Pons (tissue), 1 donor: ENCODE measurements at regions not wholly inside any gene's neighbourhood (a gene's known extent, or its start where the extent isn't known, plus 50 kb on each side); places are given as distances from the start of the nearest gene placed in this dataset.

Experiments used
- DNase-seq: peaks from one replicate; pipeline ENCODE4 v3.0.0-alpha.2; 2016; ENCODE audit warnings: low spot score

DNA sequence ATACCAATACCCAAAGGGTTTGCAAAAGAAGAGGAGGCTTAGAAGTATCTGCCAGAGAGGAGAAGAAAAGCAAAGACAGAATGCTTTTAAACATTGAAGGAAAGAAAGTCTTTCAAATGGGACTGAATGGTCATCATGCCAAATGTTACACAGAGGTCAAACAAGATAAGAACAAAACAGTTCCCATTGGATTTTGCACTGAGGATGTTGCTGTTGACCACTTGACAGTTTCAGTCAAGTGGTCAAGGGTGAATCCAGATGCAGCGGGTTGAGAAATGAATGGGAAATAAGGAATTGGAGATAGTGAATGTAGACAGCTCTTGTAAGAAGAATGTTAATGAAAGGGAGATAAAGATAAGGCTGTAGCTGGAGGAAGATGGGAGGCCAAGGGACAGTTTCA is 64.8 kb upstream of the FGG start:
- no peak for DNase-seq

DNA sequence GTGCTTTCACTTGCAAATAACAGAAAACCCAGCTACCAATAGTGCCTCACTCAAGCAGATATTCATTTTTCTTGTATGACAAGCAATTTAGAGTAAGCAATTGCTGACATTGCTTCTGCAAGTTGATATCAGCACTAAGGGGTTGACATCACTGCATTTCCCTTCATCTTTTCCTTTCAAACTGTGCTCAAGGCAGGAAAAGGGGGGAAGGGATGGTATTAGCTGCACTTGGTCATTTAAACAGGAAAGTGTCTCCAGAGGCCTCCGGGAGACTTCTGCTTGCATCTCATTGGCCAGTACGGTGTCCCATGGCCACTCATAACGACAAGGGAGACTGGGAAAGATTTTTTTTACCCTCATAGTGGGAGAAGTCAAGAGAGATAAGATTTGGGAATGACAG is 65.5 kb upstream of the FGG start:
- no peak for DNase-seq

DNA sequence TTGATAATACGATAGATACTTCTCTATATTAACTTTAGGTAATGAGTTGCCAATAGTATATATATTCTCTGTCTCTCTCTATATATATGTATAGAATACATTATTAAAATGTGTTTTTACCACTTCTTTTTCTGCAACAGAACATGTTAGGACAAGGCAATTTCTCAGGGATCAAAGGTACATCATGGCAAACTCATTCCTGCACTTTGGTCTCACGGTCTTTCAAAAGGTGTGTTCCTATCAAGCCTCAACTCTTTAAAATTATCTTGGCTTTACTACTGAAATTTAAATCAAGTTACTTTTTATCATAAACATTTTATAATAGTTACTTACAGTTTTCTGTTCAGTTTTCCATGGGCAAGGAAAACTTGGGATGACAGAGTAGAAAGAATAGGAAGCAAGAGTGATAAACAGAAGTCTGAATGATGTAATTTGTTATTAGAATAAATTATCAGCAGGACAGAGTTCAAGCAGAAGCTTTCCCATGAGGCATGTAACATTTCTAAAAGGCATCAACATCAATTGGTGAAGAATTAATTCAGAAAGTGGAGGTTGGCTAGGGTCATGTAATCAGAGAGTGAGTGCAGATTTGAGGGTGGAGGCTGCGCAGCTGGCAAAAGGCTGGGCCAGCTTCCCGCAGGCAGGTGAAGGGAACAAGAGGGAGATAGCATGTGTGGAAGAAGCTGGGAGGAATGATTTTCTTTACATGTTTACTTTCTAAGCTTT is 59.7 kb upstream of the LRAT start:
- no peak for DNase-seq

DNA sequence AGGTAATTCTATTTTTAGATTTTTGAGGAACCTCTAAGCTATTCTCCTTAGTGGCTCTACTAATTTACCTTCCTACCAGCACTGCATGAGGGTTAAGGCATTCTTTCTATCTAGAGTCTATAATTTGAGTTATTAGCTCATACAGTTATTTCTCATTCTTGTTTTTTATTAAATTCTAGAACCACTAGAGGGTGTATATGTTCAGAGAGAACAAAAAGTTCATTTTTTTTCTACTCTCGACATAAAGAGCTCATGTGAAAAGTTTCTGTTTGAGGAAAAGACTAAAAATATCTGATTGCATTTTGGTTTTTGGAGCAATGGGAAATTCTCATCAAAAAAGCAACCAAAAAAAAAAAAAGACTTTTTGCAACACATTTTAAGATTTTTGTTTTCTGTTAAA is 57.0 kb upstream of the LRAT start:
- DNase-seq: peak; percentile 6

DNA sequence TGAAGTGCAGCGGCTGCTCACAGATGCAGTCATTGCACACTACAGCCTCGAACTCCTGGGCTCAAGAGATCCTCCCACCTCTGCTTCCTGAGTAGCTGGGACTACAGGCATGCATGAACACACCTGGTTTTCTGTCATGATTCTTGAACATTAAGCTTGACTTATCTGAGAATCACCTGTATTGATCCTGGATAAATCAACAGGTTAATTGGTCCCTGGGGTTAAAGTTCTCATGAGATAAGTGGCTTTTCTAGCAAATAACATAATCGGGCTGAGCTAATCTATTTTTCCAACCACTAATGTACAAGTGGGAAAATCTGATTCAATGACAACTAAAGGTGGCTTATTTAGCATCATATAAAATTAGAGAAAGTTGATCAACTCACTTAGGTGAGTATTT is 56.0 kb upstream of the LRAT start:
- DNase-seq: no peak

DNA sequence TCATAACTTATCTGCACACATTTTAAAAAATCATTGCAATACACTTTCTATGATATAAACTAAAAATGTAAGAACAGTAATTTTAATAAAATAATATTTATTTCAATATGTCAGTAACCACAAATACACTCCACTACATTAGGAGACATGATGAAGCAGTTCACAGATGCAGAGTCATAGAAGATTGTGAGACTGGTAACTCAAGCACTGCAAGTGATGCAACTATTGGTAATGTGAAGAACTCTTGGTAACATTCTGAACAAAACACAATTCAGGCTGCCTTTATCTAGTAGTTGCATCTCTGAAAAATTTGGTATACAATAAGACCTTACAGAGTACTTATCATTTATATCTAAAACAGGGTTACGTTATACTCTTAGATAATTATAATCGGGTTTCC is 52.6 kb upstream of the LRAT start:
- no peak for DNase-seq

DNA sequence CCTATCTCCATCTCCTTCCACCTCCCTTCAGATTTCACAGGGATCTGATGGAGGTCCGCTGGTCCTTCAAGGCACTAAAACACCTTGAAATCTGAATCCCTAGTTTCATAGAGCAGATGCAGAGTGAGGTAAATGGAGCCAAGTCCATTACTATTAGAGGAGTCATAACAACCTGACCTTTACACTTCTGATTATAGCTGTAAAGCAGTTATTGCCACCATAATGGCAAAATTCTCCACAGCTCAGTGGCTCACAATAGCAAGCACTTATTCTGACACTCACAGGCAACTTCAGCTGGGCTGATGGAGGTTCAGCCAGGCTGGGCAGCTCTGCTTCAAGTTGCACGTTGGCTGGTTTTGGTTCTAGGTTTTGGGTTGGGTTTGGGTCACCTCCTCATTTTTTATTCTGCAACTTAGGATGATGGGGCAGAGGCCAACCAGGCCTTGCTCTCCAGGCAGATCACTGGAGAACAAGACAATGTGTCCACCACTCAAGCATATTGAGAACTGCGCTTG is 51.4 kb upstream of the LRAT start:
- no peak for DNase-seq
